ENCODE measurements at regions not wholly inside any gene's neighbourhood (a gene's known extent, or its start where the extent isn't known, plus 50 kb on each side); places are given as distances from the start of the nearest gene placed in this dataset.

DNA sequence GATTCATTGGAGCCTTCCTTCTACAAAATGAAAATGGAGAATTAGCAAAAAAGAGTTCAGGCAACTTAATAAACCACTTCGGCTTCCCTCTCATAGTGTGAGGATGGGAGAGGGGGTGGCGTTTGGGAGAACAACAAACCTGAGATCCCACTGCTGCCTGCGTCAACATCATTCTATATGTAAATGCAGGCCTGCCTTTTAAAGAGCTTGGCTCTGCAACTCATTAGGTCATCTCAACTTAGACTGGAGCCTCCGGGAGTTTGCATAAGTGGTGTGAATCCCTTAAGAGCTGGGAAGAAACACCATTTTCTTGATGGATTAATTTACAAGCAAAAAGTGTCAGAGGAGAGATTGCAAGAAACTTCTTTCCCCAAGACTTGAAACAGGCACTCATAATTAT lies 127.6 kb upstream of the DAB1 start:
- TF ChIP-seq POLR2A (IDR thresholded peaks at IDR 0.05; ENCODE audit: low read depth, low read length): no peak
- no peak for TF ChIP-seq TAF1 (IDR thresholded peaks at IDR 0.05; ENCODE audit: borderline replicate concordance, low read depth, low read length)
- TF ChIP-seq POLR2AphosphoS5 (IDR thresholded peaks at IDR 0.05; ENCODE audit: low read depth, low read length): no peak
